GM12878 (cell line): ENCODE measurements at regions not wholly inside any gene's neighbourhood (a gene's known extent, or its start where the extent isn't known, plus 50 kb on each side); places are given as distances from the start of the nearest gene placed in this dataset.

Experiments
- ATF2 ChIP-seq: IDR thresholded peaks from 2 replicates; pipeline ENCODE4 v1.6.1; 2012; ENCODE audit warnings: low read length, inconsistent platforms
- BACH1 ChIP-seq: fragments of 450-650 bp; IDR thresholded peaks from 2 replicates; pipeline ENCODE4 v1.6.1; 2017; ENCODE audit warnings: mild to moderate bottlenecking, borderline replicate concordance
- EZH2 ChIP-seq: IDR thresholded peaks from 2 replicates; pipeline ENCODE4 v1.6.1; 2012; ENCODE audit warnings: low read depth, mild to moderate bottlenecking, control low read depth, inconsistent platforms, low read length, borderline replicate concordance; ENCODE audit not compliant: control insufficient read depth
- JUND ChIP-seq: IDR thresholded peaks from 2 replicates; pipeline ENCODE4 v1.6.1; 2012; ENCODE audit warnings: low read depth, mild to moderate bottlenecking, low read length, improper control_type of control experiment, moderate library complexity
- NFYB ChIP-seq: IDR thresholded peaks from 2 replicates; pipeline ENCODE4 v1.6.1; 2011; ENCODE audit warnings: low read depth, mild to moderate bottlenecking, low read length, improper control_type of control experiment, moderate library complexity; ENCODE audit not compliant: insufficient read depth
- NR2C2 ChIP-seq: IDR thresholded peaks from 2 replicates; pipeline ENCODE4 v1.6.1; 2011; ENCODE audit warnings: borderline replicate concordance, low read depth; ENCODE audit not compliant: control insufficient read depth, insufficient read length
- POLR2A ChIP-seq: IDR thresholded peaks from 2 replicates; pipeline ENCODE4 v1.6.1; 2011; ENCODE audit warnings: low read depth, mild to moderate bottlenecking, low read length
- RFX5 ChIP-seq: IDR thresholded peaks from 2 replicates; pipeline ENCODE4 v1.6.1; 2011; ENCODE audit warnings: low read depth, low read length, improper control_type of control experiment
- SP1 ChIP-seq: IDR thresholded peaks from one replicate; pipeline ENCODE4 v1.6.1; 2011; ENCODE audit warnings: low read depth, low read length
- SREBF1 ChIP-seq: IDR thresholded peaks from 2 replicates; pipeline ENCODE4 v1.6.1; 2012; ENCODE audit warnings: mild to moderate bottlenecking, low read length
- ZBTB40 ChIP-seq: fragments of 450-650 bp; IDR thresholded peaks from 2 replicates; pipeline ENCODE4 v1.6.1; 2016; ENCODE audit warnings: mild to moderate bottlenecking, moderate library complexity, borderline replicate concordance
- TF ChIP-seq, protein P1 (sequence below), 3 experiments: IDR thresholded peaks in 2 of 3; conservative IDR thresholded peaks in 1 of 3; 2 replicates each; pipeline ENCODE4 v1.5.1; 2011; ENCODE audit warnings: low read depth in 3 of 3, low read length in 3 of 3, mild to moderate bottlenecking in 3 of 3, control low read depth in 2 of 3, moderate library complexity in 2 of 3, inconsistent platforms in 1 of 3, mixed read lengths in 1 of 3; ENCODE audit not compliant: control insufficient read depth in 2 of 3, insufficient read depth in 1 of 3; ENCODE audit errors: extremely low read depth in 1 of 3

DNA sequence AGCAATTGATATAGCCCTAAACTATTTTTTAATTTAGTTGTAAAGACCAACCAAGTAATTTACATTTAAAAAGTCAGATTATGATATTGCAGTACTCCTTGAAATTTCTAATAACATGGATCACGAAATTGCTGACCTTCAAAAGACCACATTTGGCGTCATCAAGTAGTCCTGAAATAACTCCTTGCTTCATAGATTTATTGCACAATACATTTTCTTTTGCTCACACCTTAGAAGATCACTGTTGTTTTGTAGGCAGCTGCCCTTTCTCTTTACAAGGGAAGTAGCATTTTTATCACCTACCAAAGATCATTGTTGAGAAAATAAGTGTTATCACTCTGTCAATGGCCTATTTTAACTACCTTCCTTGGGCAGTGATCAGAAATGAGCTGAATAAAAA, 815.8 kb downstream of the METTL15 start:
- TF ChIP-seq JUND (no peak), NR2C2 (no peak), ATF2 (no peak), RFX5 (no peak), ZBTB40 (no peak), EZH2 (no peak), POLR2A (no peak), SP1 (no peak), SREBF1 (no peak), NFYB (no peak), BACH1 (no peak)
- TF ChIP-seq, protein P1, sequence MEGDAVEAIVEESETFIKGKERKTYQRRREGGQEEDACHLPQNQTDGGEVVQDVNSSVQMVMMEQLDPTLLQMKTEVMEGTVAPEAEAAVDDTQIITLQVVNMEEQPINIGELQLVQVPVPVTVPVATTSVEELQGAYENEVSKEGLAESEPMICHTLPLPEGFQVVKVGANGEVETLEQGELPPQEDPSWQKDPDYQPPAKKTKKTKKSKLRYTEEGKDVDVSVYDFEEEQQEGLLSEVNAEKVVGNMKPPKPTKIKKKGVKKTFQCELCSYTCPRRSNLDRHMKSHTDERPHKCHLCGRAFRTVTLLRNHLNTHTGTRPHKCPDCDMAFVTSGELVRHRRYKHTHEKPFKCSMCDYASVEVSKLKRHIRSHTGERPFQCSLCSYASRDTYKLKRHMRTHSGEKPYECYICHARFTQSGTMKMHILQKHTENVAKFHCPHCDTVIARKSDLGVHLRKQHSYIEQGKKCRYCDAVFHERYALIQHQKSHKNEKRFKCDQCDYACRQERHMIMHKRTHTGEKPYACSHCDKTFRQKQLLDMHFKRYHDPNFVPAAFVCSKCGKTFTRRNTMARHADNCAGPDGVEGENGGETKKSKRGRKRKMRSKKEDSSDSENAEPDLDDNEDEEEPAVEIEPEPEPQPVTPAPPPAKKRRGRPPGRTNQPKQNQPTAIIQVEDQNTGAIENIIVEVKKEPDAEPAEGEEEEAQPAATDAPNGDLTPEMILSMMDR (IDR thresholded peaks at IDR 0.05 in 2 of 3, conservative IDR thresholded peaks at IDR 0.05 in 1 of 3; ENCODE audit: control insufficient read depth in 2 of 3, extremely low read depth in 1 of 3, insufficient read depth in 1 of 3, low read depth in 3 of 3, low read length in 3 of 3), result no peak
